OCI-LY7 (cell line): ENCODE measurements at regions not wholly inside any gene's neighbourhood (a gene's known extent, or its start where the extent isn't known, plus 50 kb on each side); places are given as distances from the start of the nearest gene placed in this dataset.

Experiments
- BruUV-seq: library from RNA; stranded (reverse); fragments of 400-500 nt; replicated peaks from 2 replicates; lab custom pipeline; 2021; lab: Mats Ljungman, UMichigan
- CTCF ChIA-PET: fragments of 300-600 bp; sonication (Branson Sonifier 250); formaldehyde crosslinking; loops from one replicate; lab custom pipeline; 2022; ENCODE audit warnings: antibody characterized with exemption; ENCODE audit not compliant: unreplicated experiment; lab: Charles Lee
- POLR2A ChIA-PET: fragments of 300-600 bp; sonication (Branson Sonifier 250); formaldehyde crosslinking; loops from one replicate; lab custom pipeline; 2022; ENCODE audit warnings: antibody characterized with exemption; lab: Charles Lee
- DNase-seq: peaks from one replicate; pipeline ENCODE4 v3.0.0-alpha.2; 2015; ENCODE audit warnings: low spot score
- H2AFZ ChIP-seq: fragments of 200-600 bp; sonication (generic), shearing (Covaris generic); 2 replicates; pipeline ENCODE4 v1.6.1; 2014; ENCODE audit warnings: mild to moderate bottlenecking, antibody characterized with exemption, low read length, moderate library complexity
- H3K27ac ChIP-seq: fragments of 200-600 bp; sonication (generic); 2 replicates; pipeline ENCODE4 v1.5.1; 2014; ENCODE audit warnings: mixed run types, low read depth, mild to moderate bottlenecking, moderate library complexity, low read length, inconsistent platforms; ENCODE audit not compliant: poor library complexity, severe bottlenecking
- H3K36me3 ChIP-seq: fragments of 200-600 bp; sonication (generic); 2 replicates; pipeline ENCODE4 v1.6.1; 2014; ENCODE audit warnings: mild to moderate bottlenecking, antibody characterized with exemption, low read length, moderate library complexity, mixed read lengths; ENCODE audit not compliant: insufficient read depth
- H3K4me1 ChIP-seq: fragments of 200-600 bp; sonication (generic); 2 replicates; pipeline ENCODE4 v1.5.1; 2014; ENCODE audit warnings: mild to moderate bottlenecking, low read length; ENCODE audit not compliant: insufficient read depth, poor library complexity, severe bottlenecking
- H3K4me2 ChIP-seq: fragments of 200-600 bp; sonication (generic); 2 replicates; pipeline ENCODE4 v1.6.1; 2014; ENCODE audit warnings: mild to moderate bottlenecking, low read length
- H3K4me3 ChIP-seq: fragments of 200-600 bp; sonication (generic); 2 replicates; pipeline ENCODE4 v1.5.1; 2014; ENCODE audit warnings: mild to moderate bottlenecking, low read depth, low read length; ENCODE audit not compliant: poor library complexity, severe bottlenecking
- H3K79me2 ChIP-seq: fragments of 200-600 bp; sonication (generic); 2 replicates; pipeline ENCODE4 v1.6.1; 2016; ENCODE audit warnings: low read depth, mild to moderate bottlenecking, low read length, moderate library complexity, mixed read lengths; ENCODE audit not compliant: insufficient read depth
- H3K9me2 ChIP-seq: fragments of 200-600 bp; sonication (generic); 2 replicates; pipeline ENCODE4 v1.6.1; 2016; ENCODE audit warnings: mild to moderate bottlenecking, low read length, mixed read lengths; ENCODE audit not compliant: insufficient read depth
- H3K9me3 ChIP-seq: fragments of 200-600 bp; sonication (generic); 2 replicates; pipeline ENCODE4 v1.6.1; 2014; ENCODE audit warnings: mild to moderate bottlenecking, mixed run types, low read length, mixed read lengths
- H4K20me1 ChIP-seq: fragments of 200-600 bp; sonication (generic); 2 replicates; pipeline ENCODE4 v1.6.1; 2014; ENCODE audit warnings: mild to moderate bottlenecking, antibody characterized with exemption, low read length, moderate library complexity, mixed read lengths; ENCODE audit not compliant: insufficient read depth
- EZH2phosphoT487 ChIP-seq: fragments of 200-600 bp; sonication (generic); IDR thresholded peaks from 2 replicates; pipeline ENCODE4 v1.6.1; 2018; ENCODE audit warnings: low read depth, borderline replicate concordance, mild to moderate bottlenecking, mixed run types, antibody characterized with exemption, low read length, moderate library complexity, mixed read lengths
- intact Hi-C: fragments of 100-400 bp; cut with micrococcal nuclease; formaldehyde crosslinking; loops from one replicate; pipeline ENCODE4 v1.10.0; 2022; ENCODE audit not compliant: unreplicated experiment
- TF ChIP-seq, protein P1 (sequence below): fragments of 200-600 bp; sonication (generic); conservative IDR thresholded peaks from 2 replicates; pipeline ENCODE4 v1.5.1; 2014; ENCODE audit warnings: mild to moderate bottlenecking, antibody characterized with exemption, low read length, moderate library complexity, mixed read lengths

DNA sequence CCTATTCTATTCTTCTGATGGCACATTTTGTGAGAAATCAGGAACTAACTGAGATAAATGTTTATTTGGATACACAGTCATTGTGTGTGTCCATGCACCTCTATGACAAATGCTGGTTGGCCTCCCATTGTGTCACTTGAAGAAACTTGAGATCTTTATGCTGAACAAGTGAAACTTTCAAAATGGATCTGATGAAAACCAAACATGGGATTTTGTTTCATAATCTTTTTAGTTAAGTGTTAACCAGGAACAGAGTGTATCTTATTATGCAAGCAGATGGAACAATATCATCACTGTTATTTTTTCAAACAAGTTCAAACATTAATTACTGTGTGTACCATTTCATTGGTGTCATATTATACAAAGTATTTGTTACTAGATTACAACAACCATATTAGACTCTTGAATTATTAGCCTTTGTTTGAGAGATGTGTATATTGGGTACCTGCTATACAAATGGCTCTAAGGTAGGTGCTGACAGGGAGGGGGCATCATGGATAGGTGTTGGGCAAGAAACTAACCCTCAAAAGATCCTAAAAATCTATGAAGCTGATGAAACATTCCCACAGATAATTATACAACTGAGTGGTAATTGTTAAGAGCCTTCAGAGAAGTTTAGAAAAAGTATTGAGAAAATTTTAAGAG lies 159.8 kb downstream of the PALM2AKAP2 start:
- no peaks in the 10 kb centered on the region for H3K9me2 ChIP-seq
- no peaks in the 10 kb centered on the region for H4K20me1 ChIP-seq
- no peak overlapping the region for H3K4me3 ChIP-seq
- H3K4me1 ChIP-seq: peaks cover 28% of the 10 kb centered on the region
- intact Hi-C loops: no loop called here
- H2AFZ ChIP-seq: no peak overlapping the region
- no peak overlapping the region for H3K4me2 ChIP-seq
- POLR2A ChIA-PET: interaction anchor here (2.1 kb wide), 2 partner anchors 10 to 11 kb away, joined by 7 to 15 read pairs; no protein-coding TSS in a partner anchor
- no peaks in the 10 kb centered on the region for H3K9me3 ChIP-seq
- CTCF ChIA-PET: no interaction called here
- no TSS peak for BruUV-seq
- H3K27ac ChIP-seq: no peak overlapping the region
- H3K36me3 ChIP-seq: no peaks in the 10 kb centered on the region
- DNase-seq: no peak
- TF ChIP-seq, protein P1, sequence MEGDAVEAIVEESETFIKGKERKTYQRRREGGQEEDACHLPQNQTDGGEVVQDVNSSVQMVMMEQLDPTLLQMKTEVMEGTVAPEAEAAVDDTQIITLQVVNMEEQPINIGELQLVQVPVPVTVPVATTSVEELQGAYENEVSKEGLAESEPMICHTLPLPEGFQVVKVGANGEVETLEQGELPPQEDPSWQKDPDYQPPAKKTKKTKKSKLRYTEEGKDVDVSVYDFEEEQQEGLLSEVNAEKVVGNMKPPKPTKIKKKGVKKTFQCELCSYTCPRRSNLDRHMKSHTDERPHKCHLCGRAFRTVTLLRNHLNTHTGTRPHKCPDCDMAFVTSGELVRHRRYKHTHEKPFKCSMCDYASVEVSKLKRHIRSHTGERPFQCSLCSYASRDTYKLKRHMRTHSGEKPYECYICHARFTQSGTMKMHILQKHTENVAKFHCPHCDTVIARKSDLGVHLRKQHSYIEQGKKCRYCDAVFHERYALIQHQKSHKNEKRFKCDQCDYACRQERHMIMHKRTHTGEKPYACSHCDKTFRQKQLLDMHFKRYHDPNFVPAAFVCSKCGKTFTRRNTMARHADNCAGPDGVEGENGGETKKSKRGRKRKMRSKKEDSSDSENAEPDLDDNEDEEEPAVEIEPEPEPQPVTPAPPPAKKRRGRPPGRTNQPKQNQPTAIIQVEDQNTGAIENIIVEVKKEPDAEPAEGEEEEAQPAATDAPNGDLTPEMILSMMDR: no peak
- TF ChIP-seq EZH2phosphoT487: no peak
- H3K79me2 ChIP-seq: no peaks in the 10 kb centered on the region

DNA sequence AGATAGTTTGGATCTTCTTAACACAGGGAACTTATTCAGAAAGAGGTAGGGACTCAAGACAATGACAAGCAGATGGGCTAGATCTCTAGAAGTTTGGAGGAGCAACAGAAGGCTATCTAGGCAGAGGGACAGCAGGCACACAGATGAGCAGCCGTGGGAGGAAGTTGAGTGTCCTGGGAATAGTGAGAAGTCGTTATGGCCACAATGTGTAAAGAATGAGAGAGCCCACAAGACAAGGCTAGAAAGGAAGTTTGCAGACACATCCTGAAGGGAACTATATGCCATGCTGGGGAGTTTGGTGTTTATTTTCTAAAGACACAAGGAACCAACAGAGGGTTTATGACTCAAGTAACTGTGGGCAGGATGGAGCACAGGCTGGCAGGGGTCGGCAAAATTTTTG lies 160.6 kb downstream of the PALM2AKAP2 start:
- Histone ChIP-seq H3K4me3 (no peak overlapping the region), H3K36me3 (no peaks in the 10 kb centered on the region), H2AFZ (peak overlapping the region; percentile 73), H3K9me2 (no peaks in the 10 kb centered on the region), H3K79me2 (no peaks in the 10 kb centered on the region), H3K9me3 (no peaks in the 10 kb centered on the region), H3K4me1 (peaks cover 25% of the 10 kb centered on the region), H3K4me2 (no peak overlapping the region), H4K20me1 (no peaks in the 10 kb centered on the region), H3K27ac (no peak overlapping the region)
- no peak for DNase-seq
- intact Hi-C loops: no loop called here
- TF ChIP-seq, protein P1: no peak
- TF ChIP-seq EZH2phosphoT487: no peak
- CTCF ChIA-PET: no interaction called here
- POLR2A ChIA-PET: interaction anchor here (2.1 kb wide), 2 partner anchors 9 to 10 kb away, joined by 7 to 15 read pairs; no protein-coding TSS in a partner anchor
- BruUV-seq: no TSS peak

DNA sequence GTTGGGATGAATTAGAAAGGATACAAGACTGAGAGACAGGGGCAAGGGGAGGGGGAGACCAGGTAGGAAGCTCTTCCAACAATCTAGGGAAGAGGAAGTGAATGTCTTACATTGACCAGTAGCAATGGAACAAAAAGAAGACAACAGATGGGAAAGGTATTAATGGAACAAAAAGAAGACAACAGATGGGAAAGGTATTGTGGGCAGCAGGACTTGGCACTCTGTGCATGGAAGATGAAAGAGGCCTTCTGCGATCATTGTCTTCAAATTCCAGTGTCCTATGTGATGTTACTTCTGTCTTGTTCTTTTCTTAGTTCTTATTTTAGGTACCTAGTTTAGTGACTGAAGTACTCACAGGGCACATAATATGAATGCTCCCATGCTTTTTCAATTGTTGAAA lies 161.8 kb downstream of the PALM2AKAP2 start:
- peaks cover 25% of the 10 kb centered on the region for H3K4me1 ChIP-seq
- H2AFZ ChIP-seq: peak overlapping the region; percentile 14; the same call in 1 of the 2 replicates
- ChIA-PET POLR2A (interaction anchor here (0.6 to 2.1 kb wide), 4 partner anchors 8 to 25 kb away, joined by 3 to 15 read pairs (median 6); no protein-coding TSS in a partner anchor), CTCF (no interaction called here)
- TF ChIP-seq, protein P1: no peak
- no peak for TF ChIP-seq EZH2phosphoT487
- no peaks in the 10 kb centered on the region for H3K79me2 ChIP-seq
- H3K9me3 ChIP-seq: no peaks in the 10 kb centered on the region
- BruUV-seq: no TSS peak
- H4K20me1 ChIP-seq: no peaks in the 10 kb centered on the region
- intact Hi-C loops: no loop called here
- H3K4me3 ChIP-seq: no peak overlapping the region
- H3K36me3 ChIP-seq: no peaks in the 10 kb centered on the region
- H3K27ac ChIP-seq: no peak overlapping the region
- no peak overlapping the region for H3K4me2 ChIP-seq
- no peak for DNase-seq
- no peaks in the 10 kb centered on the region for H3K9me2 ChIP-seq
